SKM-1 treated with dmso at 0.1 percent for 144 hours (cell line): ENCODE measurements at regions not wholly inside any gene's neighbourhood (a gene's known extent, or its start where the extent isn't known, plus 50 kb on each side); places are given as distances from the start of the nearest gene placed in this dataset.

ENCODE experiments used
- DNase-seq: peaks from one replicate; lab custom pipeline; 2025; ENCODE audit not compliant: unreplicated experiment; lab: John Stamatoyannopoulos, UW

DNA sequence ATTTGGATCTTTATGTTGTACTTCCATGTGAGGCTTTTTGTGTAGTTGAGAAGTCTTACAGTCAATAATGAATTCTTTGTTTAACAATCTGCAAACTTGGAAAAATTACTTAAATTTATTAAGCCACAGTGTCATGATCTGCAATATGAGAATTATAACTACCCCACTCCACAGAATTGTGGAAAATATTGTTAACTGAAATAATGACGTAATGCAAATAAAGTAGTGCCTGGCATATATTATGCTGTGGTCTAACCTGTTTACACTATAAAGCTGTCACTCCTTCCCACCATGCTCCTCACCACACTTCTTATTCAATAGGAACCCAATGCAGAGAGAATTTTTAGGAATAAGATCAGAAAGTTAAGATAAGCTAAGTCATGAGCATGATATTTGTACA is 632.1 kb upstream of the GALNTL6 start:
- no peak for DNase-seq

DNA sequence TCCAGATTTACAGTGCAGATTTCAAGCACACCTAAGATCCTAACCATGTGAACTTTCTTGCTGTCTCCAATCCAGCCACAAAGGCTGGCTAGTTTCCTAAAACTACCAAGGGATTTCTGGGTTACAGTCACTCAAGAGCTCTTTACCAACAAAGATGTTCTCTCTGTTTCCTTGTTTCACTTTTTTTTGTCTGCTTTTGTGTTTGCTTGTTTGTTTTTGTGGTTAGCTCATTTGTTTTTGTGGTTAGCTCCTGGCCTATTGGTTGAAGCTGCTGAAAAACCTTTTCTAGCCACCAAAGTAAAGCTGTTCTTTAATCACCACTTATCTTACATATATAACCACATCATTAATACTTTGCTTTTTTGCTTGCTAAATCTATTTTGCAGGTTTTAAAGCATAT is 642.5 kb upstream of the GALNTL6 start:
- no peak for DNase-seq

DNA sequence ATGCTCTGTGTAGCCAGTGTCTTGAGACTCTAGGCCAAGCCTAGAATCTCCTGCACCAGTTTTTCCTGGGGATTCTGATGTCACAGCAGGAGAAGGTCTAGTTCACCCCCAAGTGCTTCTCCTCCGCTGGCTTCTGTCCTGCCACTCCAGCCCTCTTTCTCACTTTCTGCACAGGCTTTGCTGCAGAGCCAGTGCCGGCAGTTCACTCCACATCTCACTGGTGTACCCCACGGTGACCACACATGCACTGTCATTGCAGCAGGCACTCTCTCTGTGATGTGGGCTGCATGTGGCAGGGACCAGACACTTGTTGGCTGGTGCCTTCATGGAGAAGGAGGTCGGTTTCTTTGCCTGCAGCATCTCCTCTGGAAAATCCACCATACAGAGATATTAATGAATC is 643.8 kb upstream of the GALNTL6 start:
- DNase-seq, result no peak

DNA sequence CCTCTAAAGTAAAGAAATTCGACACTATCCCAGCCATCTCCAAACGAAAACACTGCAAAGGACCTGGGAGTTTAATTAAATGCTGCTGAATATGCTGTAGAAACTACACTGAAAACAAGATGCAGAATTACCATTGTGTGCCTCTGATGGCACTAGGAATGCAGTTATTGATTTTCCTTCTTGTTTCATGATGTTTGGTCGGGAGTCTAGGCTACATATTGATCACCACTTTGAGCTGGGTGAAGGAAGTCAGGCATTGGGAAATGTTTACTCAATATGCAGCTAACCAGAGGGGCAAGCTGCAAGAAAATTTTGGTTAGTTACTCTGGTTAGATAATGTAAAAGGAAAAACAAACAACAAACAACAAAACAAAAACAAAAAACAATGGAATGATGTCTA is 650.7 kb upstream of the GALNTL6 start:
- DNase-seq, result no peak

DNA sequence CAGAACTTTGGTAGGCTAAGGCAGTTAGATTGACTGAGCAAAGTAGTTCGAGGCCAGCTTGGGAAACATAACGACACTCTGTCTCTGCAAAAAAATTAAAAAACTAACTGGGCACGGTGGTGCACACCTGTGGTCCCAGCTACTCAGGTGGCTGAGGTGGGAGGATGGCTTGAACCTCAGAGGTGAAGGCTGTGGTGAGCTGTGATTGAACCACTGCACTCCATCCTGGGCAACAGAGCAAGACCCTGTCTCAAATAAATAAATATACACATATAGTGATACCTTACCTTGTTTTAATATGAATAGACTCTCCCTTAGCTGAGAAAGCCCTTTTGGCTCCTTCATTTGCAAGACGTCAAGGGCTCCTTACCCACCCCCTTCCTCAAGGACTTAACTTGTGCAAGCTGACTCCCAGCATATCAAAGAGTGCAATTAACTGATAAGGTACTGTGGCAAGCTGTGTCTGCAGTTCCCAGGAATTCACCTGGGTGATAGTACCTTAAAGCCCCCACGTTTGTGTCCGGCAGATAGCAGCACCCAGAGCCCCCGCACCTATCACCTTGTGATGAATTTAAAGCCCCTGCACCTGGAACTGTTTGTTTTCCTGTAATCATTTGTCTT is 655.6 kb upstream of the GALNTL6 start:
- no peak for DNase-seq

DNA sequence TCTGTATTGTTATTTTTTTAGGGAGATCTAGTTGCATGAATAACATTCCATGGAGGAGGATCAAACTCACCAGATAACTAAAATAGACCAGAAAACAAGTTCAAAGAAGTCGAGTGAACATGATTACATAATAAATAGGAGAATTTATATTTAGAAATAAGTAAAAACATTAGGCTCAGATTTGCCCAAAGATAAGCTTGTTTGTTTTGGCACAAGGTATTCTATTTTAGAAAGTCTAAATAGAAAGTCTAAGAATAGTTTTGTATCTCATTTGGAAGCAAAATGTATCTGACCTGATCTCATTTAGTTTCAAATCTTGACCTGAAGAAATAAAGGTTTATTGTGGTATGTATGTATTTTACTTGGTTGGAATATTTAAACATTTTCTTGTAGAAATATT is 670.6 kb upstream of the GALNTL6 start:
- no peak for DNase-seq

DNA sequence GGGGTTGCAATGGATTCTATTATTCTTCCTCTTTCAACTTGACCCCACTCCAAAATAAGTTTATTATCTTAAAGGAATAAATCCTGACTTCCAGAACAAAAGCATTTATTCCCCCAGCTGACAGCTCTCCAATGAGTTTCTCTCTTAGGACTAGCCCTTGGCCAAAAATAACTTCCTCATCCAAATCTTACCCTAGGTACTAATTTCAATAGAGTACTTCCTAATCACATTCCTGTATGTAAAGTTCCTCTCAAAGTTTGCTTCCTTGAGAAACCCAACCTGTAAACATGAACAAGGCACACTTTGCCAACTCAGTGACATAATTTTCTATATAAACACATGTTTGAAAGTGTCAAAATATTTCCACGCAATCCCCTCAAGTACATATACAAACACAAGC is 671.2 kb upstream of the GALNTL6 start:
- no peak for DNase-seq

DNA sequence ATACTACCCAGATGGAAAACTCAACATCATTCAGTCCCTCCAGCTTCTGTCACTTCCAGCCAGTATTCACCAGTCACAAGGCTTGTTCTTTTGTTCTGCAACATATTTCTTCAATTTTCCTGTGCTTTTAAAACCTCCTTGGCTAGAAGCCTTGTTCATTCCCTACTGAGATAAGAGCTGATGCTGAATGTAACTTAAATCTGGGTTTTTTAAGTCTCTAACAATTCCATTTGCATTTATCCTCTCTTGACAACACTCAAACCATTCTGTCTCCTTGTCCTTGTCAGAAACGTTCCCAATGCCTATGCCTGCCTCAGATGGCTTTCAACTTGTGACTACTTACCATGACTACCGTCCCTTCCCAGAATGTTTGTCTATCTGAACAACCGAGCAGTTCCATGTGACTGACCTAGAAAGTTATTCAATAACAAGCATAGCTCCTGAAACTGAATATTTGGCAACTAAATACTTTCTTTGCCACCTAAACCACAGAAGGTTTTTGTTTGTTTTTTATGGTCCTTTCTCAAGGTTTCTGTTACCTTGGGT is 682.9 kb upstream of the GALNTL6 start:
- no peak for DNase-seq

DNA sequence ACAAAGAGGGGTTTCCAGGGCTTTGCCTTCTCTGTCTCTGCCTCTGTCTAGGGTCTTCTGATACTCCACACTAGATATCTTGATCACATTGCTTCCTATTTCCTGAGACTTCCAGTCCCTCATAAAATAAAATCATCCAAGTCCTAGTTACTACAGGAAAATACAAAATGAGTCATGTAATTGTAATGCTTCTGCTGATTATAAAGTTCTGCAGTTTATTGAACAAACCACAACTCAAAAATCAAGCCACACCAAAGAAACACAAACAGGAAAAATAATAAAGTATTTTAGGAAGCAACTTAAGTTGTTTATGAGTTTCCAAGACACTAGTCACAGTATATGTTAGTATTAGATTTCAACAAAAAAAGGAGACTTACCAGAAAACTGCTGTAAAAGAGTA is 695.1 kb upstream of the GALNTL6 start:
- no peak for DNase-seq

DNA sequence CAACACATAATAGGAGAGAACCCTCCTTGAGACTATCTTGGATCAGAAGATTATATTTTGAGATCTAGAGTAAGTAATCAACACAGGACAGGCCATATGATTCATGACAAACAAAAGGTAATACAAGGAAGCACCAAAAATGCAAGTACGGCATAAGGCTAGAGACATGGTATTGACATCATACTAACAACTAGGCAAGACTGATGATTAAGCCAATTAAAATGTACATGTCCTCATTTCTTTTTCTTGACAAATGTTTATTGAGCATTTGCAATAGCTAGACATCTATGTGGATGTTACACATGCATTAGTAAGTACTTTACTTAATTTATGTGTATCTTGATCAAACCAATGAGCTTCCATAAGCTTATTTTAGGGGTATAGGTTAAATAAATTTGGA is 695.7 kb upstream of the GALNTL6 start:
- no peak for DNase-seq

DNA sequence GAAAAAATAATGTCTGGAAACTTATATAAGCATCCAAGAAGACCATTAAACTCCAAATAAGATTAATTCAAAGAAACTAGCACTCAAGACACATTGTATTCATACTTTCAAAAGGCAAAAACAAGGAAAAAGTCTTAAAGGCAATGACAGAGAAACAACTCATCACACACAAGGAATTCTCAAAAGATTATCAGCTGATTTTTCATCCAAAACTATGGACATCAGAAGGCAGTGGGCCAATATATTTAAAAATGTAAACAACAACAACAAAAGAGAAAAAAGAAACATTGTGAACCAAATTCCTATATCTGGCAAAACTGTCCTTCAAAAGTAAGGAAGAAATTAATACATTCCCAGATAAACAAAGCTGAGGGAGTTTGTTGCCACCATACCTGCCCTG is 711.4 kb upstream of the GALNTL6 start:
- DNase-seq, result no peak

DNA sequence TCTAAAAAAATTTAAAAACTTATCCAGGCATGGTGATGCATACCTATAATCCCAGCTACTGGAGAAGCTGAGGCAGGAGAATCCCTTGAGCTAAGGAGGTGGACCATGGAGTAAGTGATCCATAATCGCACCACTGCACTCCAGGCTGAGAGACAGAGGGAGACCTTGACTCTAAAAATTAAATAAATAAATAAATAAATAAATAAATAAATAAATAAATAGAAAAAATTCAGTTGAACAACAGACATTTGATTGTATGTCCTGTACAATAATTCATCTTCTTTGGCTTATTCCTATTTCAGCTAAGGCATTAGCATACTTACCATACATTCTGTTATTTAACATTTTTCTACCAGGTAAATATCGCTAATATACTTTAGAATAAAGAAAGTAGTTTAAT is 726.1 kb upstream of the GALNTL6 start:
- DNase-seq, result no peak

DNA sequence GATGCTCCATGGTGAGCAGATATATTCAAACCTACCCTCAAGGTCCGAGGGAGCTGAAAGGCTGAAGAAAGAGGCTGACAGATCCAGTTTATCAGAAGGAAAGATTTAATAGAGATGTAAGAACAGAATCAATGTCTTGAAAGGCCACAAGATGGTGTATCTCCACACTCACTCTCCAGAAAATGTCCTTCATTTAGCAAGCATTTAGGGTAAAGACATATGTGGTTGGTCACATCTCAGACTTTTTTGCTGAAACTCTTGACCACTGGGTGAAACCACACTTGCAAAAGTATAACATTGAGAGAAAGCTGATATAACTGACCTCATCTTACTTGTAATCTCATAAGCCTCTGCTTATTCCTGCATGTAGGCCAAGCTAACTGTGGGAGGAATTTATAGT is 745.8 kb upstream of the GALNTL6 start:
- DNase-seq, result no peak

DNA sequence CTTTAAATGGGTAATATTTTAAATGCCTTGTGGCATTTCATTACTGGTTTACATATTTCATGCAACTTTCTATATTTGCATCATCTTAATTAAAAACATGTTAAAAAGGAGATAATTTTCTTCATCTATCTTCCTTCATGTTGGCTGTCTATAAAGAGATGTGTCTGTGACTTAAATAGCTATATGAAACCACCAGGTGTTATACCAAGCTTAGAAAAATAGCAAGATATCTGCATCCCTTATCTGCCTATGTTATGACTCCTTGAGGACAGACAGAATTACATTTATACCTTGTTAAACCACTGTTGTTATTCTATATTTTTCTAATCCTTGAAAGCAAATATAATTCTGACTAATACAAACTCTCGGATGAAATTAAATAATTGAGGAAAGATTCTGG is 763.8 kb upstream of the GALNTL6 start:
- no peak for DNase-seq

DNA sequence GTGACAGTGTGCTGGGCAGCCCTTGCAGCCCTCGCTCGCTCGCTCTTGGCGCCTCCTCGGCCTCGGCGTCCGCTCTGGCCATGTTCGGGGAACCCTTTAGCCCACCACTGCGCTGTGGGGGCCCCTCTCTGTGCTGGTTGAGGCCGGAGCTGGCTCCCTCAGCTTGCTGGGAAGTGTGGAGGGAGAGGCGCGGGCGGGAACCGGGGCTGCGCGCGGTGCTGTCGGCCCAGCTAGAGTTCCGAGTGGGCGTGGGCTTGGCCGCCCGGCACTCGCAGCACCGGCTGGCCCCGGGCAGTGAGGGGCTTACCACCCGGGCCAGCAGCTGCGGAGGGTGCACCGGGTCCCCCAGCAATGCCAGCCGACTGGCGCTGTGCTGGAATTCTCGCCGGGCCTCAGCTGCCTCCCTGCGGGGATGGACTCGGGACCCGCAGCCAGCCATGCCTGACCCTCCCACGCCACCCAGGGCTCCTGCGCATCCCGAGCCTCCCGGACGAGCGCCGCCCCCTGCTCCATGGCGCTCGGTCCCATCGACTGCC is 770.1 kb upstream of the GALNTL6 start:
- no peak for DNase-seq

DNA sequence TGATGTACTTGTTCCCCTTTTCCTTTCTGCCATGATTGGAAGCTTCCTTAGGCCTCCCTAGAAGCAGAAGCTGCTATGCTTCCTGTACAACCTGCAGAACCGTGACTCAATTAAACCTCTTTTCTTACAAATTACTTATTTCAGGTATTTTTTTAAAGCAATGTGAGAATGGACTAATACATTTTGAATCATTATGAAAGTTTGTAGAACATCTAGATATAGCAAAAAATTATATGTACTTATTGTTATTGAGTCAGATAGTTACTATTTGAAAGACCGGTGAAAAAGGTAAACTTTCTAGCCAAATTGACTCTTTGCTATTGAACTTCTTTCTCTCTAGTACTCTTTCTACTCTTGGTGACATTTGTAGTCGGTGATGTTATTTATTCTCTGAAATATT is 777.3 kb upstream of the GALNTL6 start:
- DNase-seq, result no peak

DNA sequence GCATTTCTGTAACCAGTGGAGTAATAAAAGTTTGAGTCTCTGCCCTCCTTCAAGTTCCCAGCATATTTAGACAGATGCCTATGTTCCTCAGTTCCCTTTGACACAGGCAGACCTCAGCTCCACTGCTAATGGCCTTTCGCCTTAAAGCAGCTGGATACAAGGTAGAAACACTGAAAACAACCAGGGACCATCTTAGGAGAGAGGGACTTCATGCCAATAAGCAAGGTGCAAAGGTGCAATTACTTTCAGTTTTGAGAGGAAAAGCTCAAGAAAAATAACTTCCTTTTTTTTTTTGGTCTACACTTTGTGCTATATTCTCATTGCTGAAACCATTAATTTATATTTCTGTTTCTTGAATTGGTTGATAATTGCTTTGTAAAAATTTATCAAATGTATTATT is 781.9 kb upstream of the GALNTL6 start:
- DNase-seq, result no peak

DNA sequence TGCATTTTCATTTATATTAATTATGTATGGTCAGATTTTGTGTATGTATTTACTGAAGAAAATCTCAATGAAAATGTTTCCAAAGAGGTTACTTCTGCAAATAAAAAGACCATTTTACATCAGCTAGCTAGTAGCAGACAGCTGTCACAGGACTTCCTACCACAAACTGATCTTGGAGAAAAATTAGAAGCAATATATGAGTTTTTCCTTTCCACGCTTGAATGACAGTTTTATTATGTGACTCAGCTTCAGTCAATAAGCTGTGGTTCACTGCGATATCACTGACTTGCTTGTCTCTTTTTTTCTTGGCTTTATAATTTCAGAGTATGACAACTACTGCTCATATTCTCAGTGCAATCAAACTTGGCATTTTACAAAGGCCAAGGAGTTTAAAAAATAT is 787.4 kb upstream of the GALNTL6 start:
- DNase-seq, result no peak

DNA sequence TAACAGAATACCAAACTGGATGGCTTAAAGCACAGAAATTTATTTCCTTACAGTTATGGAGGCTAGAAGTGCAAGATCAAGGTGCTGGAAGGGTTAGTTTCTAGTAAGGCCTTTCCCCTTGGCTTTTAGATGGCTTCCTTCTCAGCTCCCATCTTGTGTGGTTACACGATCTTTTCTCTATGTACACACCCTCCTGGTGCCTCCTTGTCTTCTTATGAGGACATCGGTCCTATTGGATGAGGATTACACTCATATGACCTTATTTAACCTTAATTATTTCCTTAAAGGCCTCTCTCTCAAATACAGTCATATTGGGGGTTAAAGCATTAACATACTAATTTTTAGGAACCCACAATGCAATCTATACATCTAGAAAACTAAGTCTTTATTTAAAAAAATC is 787.9 kb upstream of the GALNTL6 start:
- DNase-seq, result no peak

DNA sequence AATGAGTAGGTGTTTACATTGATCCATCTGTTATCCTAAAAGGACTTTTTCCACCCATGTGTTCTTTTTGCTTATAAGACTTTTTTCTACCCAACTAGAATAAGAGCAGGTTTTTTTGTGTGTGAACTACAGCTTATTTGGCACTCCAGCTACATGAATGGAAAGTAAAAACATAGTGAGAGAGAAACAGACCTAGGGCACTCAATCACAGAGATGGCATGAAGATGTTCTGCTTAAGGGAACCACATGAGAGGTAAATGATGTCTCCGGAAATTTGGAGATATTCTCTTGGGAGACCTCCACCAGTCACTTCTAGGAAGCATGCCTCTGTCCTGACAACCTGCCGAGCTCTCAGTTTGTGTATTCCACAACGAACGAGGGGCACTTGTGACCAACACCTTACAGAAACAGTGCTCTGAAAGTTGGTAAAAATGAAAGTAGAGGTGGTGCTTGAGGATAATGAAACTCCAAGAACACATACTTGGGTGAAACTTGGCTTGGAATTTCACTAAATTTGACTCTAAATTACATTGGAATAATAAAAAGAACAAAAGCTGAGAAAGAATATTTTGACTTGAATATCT is 788.4 kb upstream of the GALNTL6 start:
- no peak for DNase-seq

DNA sequence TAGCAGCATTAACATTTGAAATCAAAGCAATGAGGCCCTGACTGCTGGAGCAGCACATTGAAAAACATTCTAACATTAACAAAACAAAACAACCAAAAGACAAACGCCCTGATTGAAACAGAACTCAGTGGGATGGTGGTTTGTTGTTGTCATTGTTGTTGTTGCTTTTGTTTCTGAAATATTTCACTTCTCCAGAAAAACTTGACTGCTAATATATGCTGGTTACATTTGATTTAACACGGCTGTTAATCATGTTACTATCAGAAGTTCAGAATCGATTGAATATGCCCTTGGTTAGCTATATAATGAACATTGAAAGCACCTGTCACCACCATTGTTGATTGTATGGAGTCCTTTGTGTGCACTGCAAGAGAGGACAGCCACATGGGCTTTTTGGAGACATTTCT is 790.4 kb upstream of the GALNTL6 start:
- DNase-seq, result no peak

DNA sequence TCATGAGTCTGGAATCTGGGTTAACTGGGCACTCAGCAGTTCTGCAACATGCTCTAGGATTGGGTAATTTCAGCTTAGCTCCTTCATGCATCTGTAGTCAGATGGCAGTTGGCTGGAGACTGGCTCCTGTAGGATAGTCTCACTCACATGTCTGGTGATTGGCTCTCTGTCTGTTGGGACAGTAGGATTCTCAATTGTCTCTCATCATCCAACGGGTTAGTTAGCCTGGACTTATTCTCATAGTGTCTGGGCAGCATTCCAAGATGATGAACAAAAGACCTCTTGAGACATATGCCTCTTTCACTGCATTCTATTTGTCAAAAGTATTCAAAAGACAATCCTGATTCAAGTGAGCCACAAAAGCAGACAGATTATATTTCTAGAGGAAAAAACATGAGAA is 795.6 kb upstream of the GALNTL6 start:
- DNase-seq, result no peak

DNA sequence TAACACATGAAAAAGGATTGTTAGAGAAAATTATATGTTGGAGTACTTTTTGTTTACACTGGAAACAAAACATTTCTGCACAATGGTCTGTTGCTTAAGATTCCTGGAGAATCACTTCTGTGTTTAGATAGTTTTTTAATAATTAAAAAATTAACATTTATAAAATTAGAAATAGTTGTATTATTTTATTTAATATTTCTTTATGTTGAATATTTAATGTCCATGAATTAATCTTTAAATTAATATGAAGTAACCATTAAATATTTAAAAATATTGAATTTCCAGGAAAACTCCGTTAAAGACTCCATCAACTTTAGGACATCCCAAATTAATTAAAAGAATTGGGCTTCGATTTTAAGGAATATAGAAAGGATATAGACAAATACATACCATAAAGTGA is 797.1 kb upstream of the GALNTL6 start:
- DNase-seq, result no peak
